ENCODE measurements at regions not wholly inside any gene's neighbourhood (a gene's known extent, or its start where the extent isn't known, plus 50 kb on each side); places are given as distances from the start of the nearest gene placed in this dataset.

DNA sequence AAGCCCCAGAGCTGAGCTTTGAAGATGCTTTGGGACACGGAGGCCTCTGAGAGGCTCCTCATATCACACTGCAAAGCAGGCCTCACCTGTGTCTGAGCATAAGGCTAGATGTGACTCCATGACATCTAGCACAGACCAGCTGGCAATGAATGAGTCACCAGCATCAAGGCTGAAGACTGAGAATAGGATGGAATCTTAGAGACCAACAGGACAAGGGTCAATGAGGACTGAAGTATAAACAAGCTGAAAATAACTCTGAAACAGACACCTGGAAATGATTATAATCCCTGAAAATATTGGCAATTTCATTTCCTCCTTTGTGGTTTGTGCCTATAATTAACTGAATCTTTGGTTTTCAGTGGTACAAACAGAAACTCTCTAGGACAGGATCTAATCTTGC lies 87.1 kb upstream of the PRPS1 start:
- ChIA-PET SMC1A (ENCODE audit: uncharacterized antibody, unreplicated experiment) (interaction anchor here (0.6 to 1.2 kb wide), 2 partner anchors 118 to 362 kb away, joined by 3 to 5 read pairs; no protein-coding TSS in a partner anchor), RAD21 (ENCODE audit: unreplicated experiment) (interaction anchor here (0.5 kb wide), 1 partner anchor 131 kb away, joined by 4 read pairs; no protein-coding TSS in a partner anchor), CTCF (interaction anchor here (0.8 to 3.8 kb wide), 4 partner anchors 47 to 236 kb away, joined by 3 to 30 read pairs (median 4); partner anchors contain the start of genes NCBP2L, PRPS1 and TSC22D3), POLR2A (no interaction called here)
- DNase-seq (ENCODE audit: low read depth, low spot score) (no peak), ATAC-seq (peak; percentile 42; the same call in 2 of the 3 replicates), FAIRE-seq (no peak)
- no peak overlapping the region for H3K4me3 ChIP-seq
- in situ Hi-C loops (cut with MboI), result no loop called here
- H3K27ac ChIP-seq (ENCODE audit: control insufficient read depth, insufficient read depth), result no peak overlapping the region
- no peaks in the 10 kb centered on the region for H3K27me3 ChIP-seq (replicated peaks in 1 of 2; ENCODE audit: control insufficient read depth in 2 of 2, insufficient read depth in 2 of 2, low read length in 1 of 2)
- no peaks in the 10 kb centered on the region for H3K9me3 ChIP-seq (replicated peaks; ENCODE audit: control insufficient read depth, insufficient read depth, low read length)
- H3K4me1 ChIP-seq (ENCODE audit: control insufficient read depth, insufficient read depth, low read length), result no peaks in the 10 kb centered on the region
- no TSS peak for BruUV-seq (replicated peaks)
- H3K79me2 ChIP-seq (ENCODE audit: control insufficient read depth, insufficient read depth, low read length), result no peaks in the 10 kb centered on the region
- intact Hi-C loops (cut with micrococcal nuclease; ENCODE audit: unreplicated experiment), result no loop called here
- no peaks in the 10 kb centered on the region for H3K36me3 ChIP-seq (ENCODE audit: control insufficient read depth in 2 of 2, insufficient read depth in 2 of 2, low read length in 1 of 2)
- H3K9ac ChIP-seq (ENCODE audit: control insufficient read depth, insufficient read depth, low read length), result no peak overlapping the region
- H3K4me2 ChIP-seq (ENCODE audit: control insufficient read depth, insufficient read depth), result no peak overlapping the region
- WGBS (ENCODE audit: insufficient coverage, insufficient replicate concordance, low lambda C conversion rate, missing lambda C conversion rate), result 27% methylated on average over 1 of the region's 1 CpG
- no peak for TF ChIP-seq NR2C1 (IDR thresholded peaks at IDR 0.05)
- TF ChIP-seq NFYA (IDR thresholded peaks at IDR 0.05; ENCODE audit: borderline replicate concordance, low read depth, low read length), result no peak
- TF ChIP-seq, protein P1, sequence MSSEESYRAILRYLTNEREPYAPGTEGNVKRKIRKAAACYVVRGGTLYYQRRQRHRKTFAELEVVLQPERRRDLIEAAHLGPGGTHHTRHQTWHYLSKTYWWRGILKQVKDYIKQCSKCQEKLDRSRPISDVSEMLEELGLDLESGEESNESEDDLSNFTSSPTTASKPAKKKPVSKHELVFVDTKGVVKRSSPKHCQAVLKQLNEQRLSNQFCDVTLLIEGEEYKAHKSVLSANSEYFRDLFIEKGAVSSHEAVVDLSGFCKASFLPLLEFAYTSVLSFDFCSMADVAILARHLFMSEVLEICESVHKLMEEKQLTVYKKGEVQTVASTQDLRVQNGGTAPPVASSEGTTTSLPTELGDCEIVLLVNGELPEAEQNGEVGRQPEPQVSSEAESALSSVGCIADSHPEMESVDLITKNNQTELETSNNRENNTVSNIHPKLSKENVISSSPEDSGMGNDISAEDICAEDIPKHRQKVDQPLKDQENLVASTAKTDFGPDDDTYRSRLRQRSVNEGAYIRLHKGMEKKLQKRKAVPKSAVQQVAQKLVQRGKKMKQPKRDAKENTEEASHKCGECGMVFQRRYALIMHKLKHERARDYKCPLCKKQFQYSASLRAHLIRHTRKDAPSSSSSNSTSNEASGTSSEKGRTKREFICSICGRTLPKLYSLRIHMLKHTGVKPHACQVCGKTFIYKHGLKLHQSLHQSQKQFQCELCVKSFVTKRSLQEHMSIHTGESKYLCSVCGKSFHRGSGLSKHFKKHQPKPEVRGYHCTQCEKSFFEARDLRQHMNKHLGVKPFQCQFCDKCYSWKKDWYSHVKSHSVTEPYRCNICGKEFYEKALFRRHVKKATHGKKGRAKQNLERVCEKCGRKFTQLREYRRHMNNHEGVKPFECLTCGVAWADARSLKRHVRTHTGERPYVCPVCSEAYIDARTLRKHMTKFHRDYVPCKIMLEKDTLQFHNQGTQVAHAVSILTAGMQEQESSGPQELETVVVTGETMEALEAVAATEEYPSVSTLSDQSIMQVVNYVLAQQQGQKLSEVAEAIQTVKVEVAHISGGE (CRISPR knock-in tag; IDR thresholded peaks at IDR 0.05), result no peak
- no peaks in the 10 kb centered on the region for H4K20me1 ChIP-seq (ENCODE audit: control insufficient read depth, insufficient read depth)
- H2AFZ ChIP-seq (ENCODE audit: control insufficient read depth, low read depth, low read length), result no peak overlapping the region

- ATAC-seq, result no peak
- Histone ChIP-seq H3K4me1 (ENCODE audit: control insufficient read depth, insufficient read depth, low read length) (no peaks in the 10 kb centered on the region), H3K36me3 (ENCODE audit: control insufficient read depth in 2 of 2, insufficient read depth in 2 of 2, low read length in 1 of 2) (no peaks in the 10 kb centered on the region), H3K4me2 (ENCODE audit: control insufficient read depth, insufficient read depth) (no peak overlapping the region), H3K27ac (ENCODE audit: control insufficient read depth, insufficient read depth) (no peak overlapping the region), H3K9ac (ENCODE audit: control insufficient read depth, insufficient read depth, low read length) (no peak overlapping the region), H3K4me3 (no peak overlapping the region), H2AFZ (ENCODE audit: control insufficient read depth, low read depth, low read length) (no peak overlapping the region), H4K20me1 (ENCODE audit: control insufficient read depth, insufficient read depth) (no peaks in the 10 kb centered on the region; the same call in 1 of the 2 replicates), H3K9me3 (replicated peaks; ENCODE audit: control insufficient read depth, insufficient read depth, low read length) (no peaks in the 10 kb centered on the region), H3K79me2 (ENCODE audit: control insufficient read depth, insufficient read depth, low read length) (no peaks in the 10 kb centered on the region), H3K27me3 (replicated peaks in 1 of 2; ENCODE audit: control insufficient read depth in 2 of 2, insufficient read depth in 2 of 2, low read length in 1 of 2) (no peaks in the 10 kb centered on the region)
- intact Hi-C loops (cut with micrococcal nuclease; ENCODE audit: unreplicated experiment), result no loop called here
- DNase-seq (ENCODE audit: low read depth, low spot score), result no peak
- SMC1A ChIA-PET (ENCODE audit: uncharacterized antibody, unreplicated experiment), result interaction anchor here (1.2 kb wide), 1 partner anchor 118 kb away, joined by 5 read pairs; no protein-coding TSS in a partner anchor
- in situ Hi-C loops (cut with MboI), result no loop called here
- RAD21 ChIA-PET (ENCODE audit: unreplicated experiment), result interaction anchor here (1.0 kb wide), 2 partner anchors 10 to 543 kb away, joined by 3 read pairs; no protein-coding TSS in a partner anchor
- CTCF ChIA-PET, result interaction anchor here (0.8 to 1.2 kb wide), 6 partner anchors 12 to 91 kb away, joined by 3 to 5 read pairs (median 3); no protein-coding TSS in a partner anchor
- POLR2A ChIA-PET, result no interaction called here
- BruUV-seq (replicated peaks), result no TSS peak
- FAIRE-seq, result peak; percentile 7
- TF ChIP-seq ASH2L (IDR thresholded peaks at IDR 0.05; ENCODE audit: borderline replicate concordance, low read depth) (no peak), BCLAF1 (IDR thresholded peaks at IDR 0.05) (no peak)
- TF ChIP-seq, protein P2, sequence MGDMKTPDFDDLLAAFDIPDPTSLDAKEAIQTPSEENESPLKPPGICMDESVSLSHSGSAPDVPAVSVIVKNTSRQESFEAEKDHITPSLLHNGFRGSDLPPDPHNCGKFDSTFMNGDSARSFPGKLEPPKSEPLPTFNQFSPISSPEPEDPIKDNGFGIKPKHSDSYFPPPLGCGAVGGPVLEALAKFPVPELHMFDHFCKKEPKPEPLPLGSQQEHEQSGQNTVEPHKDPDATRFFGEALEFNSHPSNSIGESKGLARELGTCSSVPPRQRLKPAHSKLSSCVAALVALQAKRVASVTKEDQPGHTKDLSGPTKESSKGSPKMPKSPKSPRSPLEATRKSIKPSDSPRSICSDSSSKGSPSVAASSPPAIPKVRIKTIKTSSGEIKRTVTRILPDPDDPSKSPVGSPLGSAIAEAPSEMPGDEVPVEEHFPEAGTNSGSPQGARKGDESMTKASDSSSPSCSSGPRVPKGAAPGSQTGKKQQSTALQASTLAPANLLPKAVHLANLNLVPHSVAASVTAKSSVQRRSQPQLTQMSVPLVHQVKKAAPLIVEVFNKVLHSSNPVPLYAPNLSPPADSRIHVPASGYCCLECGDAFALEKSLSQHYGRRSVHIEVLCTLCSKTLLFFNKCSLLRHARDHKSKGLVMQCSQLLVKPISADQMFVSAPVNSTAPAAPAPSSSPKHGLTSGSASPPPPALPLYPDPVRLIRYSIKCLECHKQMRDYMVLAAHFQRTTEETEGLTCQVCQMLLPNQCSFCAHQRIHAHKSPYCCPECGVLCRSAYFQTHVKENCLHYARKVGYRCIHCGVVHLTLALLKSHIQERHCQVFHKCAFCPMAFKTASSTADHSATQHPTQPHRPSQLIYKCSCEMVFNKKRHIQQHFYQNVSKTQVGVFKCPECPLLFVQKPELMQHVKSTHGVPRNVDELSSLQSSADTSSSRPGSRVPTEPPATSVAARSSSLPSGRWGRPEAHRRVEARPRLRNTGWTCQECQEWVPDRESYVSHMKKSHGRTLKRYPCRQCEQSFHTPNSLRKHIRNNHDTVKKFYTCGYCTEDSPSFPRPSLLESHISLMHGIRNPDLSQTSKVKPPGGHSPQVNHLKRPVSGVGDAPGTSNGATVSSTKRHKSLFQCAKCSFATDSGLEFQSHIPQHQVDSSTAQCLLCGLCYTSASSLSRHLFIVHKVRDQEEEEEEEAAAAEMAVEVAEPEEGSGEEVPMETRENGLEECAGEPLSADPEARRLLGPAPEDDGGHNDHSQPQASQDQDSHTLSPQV (IDR thresholded peaks at IDR 0.05), result no peak
These were observed 86.3 kb upstream of the PRPS1 start for GRCh38 chrX:107542040-107542439.
